SHP77 treated with DMSO at 0.1 percent for 48 hours (cell line): ENCODE measurements at regions not wholly inside any gene's neighbourhood (a gene's known extent, or its start where the extent isn't known, plus 50 kb on each side); places are given as distances from the start of the nearest gene placed in this dataset.

Experiments
- DNase-seq: peaks from one replicate; lab custom pipeline; 2025; lab: John Stamatoyannopoulos, UW

- no peak for DNase-seq
Measured at GRCh38 chr6:1482381-1483166, 93.2 kb downstream of the FOXF2 start.

GRCh38 chr6:1485678-1486077, 96.3 kb downstream of the FOXF2 start:
- no peak for DNase-seq

- DNase-seq = no peak
Measured at GRCh38 chr6:1486387-1486786, 97.0 kb downstream of the FOXF2 start.

GRCh38 chr6:1487239-1487638, 97.9 kb downstream of the FOXF2 start:
- no peak for DNase-seq

- no peak for DNase-seq
Measured at GRCh38 chr6:1491025-1491424, 101.6 kb downstream of the FOXF2 start.

- DNase-seq = no peak
Measured at GRCh38 chr6:1491591-1492319, 102.4 kb downstream of the FOXF2 start.

GRCh38 chr6:1494671-1495070, 105.3 kb downstream of the FOXF2 start:
- DNase-seq = no peak

- DNase-seq = no peak
Measured at GRCh38 chr6:1495344-1495743, 106.0 kb downstream of the FOXF2 start.

- no peak for DNase-seq
Measured at GRCh38 chr6:1496092-1496491, 106.7 kb downstream of the FOXF2 start.

GRCh38 chr6:1496836-1497760, 107.7 kb downstream of the FOXF2 start:
- DNase-seq = no peak

GRCh38 chr6:1497761-1498105, 108.4 kb downstream of the FOXF2 start:
- DNase-seq = no peak

GRCh38 chr6:1498491-1499113, 109.2 kb downstream of the FOXF2 start:
- DNase-seq = no peak

- no peak for DNase-seq
Measured at GRCh38 chr6:1499777-1500176, 109.9 kb upstream of the FOXC1 start.

GRCh38 chr6:1500913-1501312, 108.8 kb upstream of the FOXC1 start:
- DNase-seq = no peak

GRCh38 chr6:1502041-1502440, 107.7 kb upstream of the FOXC1 start:
- DNase-seq = no peak

- no peak for DNase-seq
Measured at GRCh38 chr6:1503811-1504210, 105.9 kb upstream of the FOXC1 start.

GRCh38 chr6:1504465-1504864, 105.2 kb upstream of the FOXC1 start:
- no peak for DNase-seq

GRCh38 chr6:1507251-1507650, 102.5 kb upstream of the FOXC1 start:
- DNase-seq = no peak

GRCh38 chr6:1509241-1509640, 100.5 kb upstream of the FOXC1 start:
- no peak for DNase-seq

- no peak for DNase-seq
Measured at GRCh38 chr6:1510239-1510638, 99.5 kb upstream of the FOXC1 start.

- DNase-seq = no peak
Measured at GRCh38 chr6:1513215-1513780, 96.4 kb upstream of the FOXC1 start.

GRCh38 chr6:1514078-1514477, 95.6 kb upstream of the FOXC1 start:
- no peak for DNase-seq
